ENCODE measurements at regions not wholly inside any gene's neighbourhood (a gene's known extent, or its start where the extent isn't known, plus 50 kb on each side); places are given as distances from the start of the nearest gene placed in this dataset.

DNA sequence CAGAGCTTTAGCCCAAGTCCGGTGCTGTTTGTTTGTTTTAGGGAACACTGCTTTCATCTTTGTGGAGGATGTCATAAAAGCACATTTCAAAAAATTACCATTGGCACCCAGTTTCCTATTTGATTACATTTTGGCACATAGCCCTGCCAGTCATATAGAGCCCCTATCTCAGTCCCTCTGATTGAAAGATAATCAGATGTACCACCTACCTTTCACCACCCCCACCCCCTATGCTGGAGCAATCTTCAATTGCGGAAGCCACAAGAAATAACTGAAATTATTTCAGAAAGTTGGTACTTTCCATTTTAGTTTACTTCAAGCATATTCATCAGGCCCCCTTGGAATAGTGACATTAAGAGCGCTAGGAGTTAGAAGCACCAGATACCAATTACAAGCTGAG, 136.7 kb upstream of the RPL34 start:
- DNase-seq, result no peak
- H3K4me3 Mint-ChIP-seq (ENCODE audit: unreplicated experiment), result no peak overlapping the region
- H3K36me3 Mint-ChIP-seq (ENCODE audit: unreplicated experiment), result no peaks in the 10 kb centered on the region
- TF ChIP-seq, protein P1, sequence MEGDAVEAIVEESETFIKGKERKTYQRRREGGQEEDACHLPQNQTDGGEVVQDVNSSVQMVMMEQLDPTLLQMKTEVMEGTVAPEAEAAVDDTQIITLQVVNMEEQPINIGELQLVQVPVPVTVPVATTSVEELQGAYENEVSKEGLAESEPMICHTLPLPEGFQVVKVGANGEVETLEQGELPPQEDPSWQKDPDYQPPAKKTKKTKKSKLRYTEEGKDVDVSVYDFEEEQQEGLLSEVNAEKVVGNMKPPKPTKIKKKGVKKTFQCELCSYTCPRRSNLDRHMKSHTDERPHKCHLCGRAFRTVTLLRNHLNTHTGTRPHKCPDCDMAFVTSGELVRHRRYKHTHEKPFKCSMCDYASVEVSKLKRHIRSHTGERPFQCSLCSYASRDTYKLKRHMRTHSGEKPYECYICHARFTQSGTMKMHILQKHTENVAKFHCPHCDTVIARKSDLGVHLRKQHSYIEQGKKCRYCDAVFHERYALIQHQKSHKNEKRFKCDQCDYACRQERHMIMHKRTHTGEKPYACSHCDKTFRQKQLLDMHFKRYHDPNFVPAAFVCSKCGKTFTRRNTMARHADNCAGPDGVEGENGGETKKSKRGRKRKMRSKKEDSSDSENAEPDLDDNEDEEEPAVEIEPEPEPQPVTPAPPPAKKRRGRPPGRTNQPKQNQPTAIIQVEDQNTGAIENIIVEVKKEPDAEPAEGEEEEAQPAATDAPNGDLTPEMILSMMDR (IDR thresholded peaks at IDR 0.05; ENCODE audit: partially characterized antibody, unreplicated experiment), result no peak
- H3K27me3 Mint-ChIP-seq (ENCODE audit: unreplicated experiment), result peaks cover 5% of the 10 kb centered on the region
- H3K9me3 Mint-ChIP-seq (ENCODE audit: unreplicated experiment), result no peaks in the 10 kb centered on the region
- H3K4me1 Mint-ChIP-seq (ENCODE audit: low read depth, unreplicated experiment), result peaks cover 2% of the 10 kb centered on the region
- H3K27ac Mint-ChIP-seq (ENCODE audit: unreplicated experiment), result no peak overlapping the region

DNA sequence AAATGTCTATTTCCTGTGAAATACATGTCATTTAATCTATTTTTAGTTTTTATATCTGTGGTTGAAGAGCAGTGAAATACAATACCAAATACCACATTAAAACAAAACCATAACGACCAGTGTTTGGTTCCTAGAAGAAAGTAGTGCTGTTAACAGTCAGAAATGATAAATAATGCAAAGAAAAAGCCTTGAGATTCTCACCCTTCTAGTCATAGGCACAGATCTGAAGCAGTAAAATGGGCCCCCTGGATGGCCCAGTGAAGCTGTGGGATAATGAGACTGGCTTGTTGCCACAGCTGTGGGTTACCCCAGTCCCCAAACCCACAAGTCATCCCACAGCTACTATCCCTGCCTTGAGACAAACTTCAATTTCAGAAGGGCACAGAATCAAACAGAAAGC, 137.3 kb upstream of the RPL34 start:
- peaks cover 5% of the 10 kb centered on the region for H3K27me3 Mint-ChIP-seq (ENCODE audit: unreplicated experiment)
- TF ChIP-seq, protein P1 (IDR thresholded peaks at IDR 0.05; ENCODE audit: partially characterized antibody, unreplicated experiment), result no peak
- no peak overlapping the region for H3K27ac Mint-ChIP-seq (ENCODE audit: unreplicated experiment)
- no peaks in the 10 kb centered on the region for H3K36me3 Mint-ChIP-seq (ENCODE audit: unreplicated experiment)
- H3K9me3 Mint-ChIP-seq (ENCODE audit: unreplicated experiment), result no peaks in the 10 kb centered on the region
- H3K4me3 Mint-ChIP-seq (ENCODE audit: unreplicated experiment), result no peak overlapping the region
- DNase-seq, result no peak
- peaks cover 2% of the 10 kb centered on the region for H3K4me1 Mint-ChIP-seq (ENCODE audit: low read depth, unreplicated experiment)

DNA sequence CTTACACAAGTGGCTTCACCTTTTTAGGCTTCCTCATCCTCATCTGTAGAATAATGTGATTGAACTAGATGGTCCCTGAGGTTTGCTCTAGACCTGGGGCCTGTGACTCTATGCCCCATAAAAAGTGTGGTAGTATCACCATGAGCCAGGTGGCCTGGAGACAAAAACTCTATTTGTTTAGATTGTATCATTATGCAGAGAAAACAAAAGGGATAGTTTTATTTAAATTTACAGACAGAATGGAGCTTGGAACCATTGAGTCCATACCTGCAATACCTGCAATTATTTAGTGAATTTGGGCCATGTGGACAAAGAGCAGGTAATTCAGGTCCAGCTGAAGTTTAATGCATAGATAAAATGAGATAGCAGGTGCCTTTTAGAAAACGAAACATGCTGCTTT, 139.5 kb upstream of the RPL34 start:
- no peaks in the 10 kb centered on the region for H3K9me3 Mint-ChIP-seq (ENCODE audit: unreplicated experiment)
- peaks cover 2% of the 10 kb centered on the region for H3K27me3 Mint-ChIP-seq (ENCODE audit: unreplicated experiment)
- H3K4me1 Mint-ChIP-seq (ENCODE audit: low read depth, unreplicated experiment), result peaks cover 2% of the 10 kb centered on the region
- TF ChIP-seq, protein P1 (IDR thresholded peaks at IDR 0.05; ENCODE audit: partially characterized antibody, unreplicated experiment), result no peak
- H3K27ac Mint-ChIP-seq (ENCODE audit: unreplicated experiment), result no peak overlapping the region
- H3K36me3 Mint-ChIP-seq (ENCODE audit: unreplicated experiment), result no peaks in the 10 kb centered on the region
- no peak overlapping the region for H3K4me3 Mint-ChIP-seq (ENCODE audit: unreplicated experiment)
- no peak for DNase-seq

DNA sequence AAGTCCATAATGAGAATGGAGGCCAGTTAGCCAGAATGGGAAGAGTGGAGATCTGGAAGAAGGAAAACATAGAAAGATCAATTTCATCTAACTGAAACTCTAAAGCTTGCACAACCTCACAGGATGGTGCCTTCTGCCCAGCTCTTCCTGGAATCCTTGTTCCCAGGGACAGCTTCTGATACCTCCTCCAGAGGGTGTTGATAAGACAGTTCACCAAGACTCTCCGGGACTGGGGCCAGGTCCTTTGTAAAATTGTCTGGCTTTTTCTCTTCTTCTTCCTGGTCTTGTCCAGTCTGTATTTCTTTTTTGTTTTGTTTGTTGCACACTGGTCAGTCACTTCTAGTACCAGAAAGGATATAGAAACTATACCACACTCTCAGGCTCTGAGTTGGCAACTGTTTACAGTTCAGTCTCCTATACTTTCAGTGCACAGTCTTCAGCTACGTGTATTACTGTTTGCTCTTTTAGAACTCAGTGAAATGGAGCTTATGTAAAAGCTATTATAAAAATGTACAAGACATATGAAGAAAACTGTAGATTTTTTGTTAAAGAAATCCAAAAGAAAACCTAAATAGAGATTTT, 142.8 kb upstream of the RPL34 start:
- Mint-ChIP-seq H3K27ac (ENCODE audit: unreplicated experiment) (no peak overlapping the region), H3K36me3 (ENCODE audit: unreplicated experiment) (no peaks in the 10 kb centered on the region), H3K9me3 (ENCODE audit: unreplicated experiment) (no peaks in the 10 kb centered on the region), H3K27me3 (ENCODE audit: unreplicated experiment) (no peaks in the 10 kb centered on the region), H3K4me1 (ENCODE audit: low read depth, unreplicated experiment) (peaks cover 4% of the 10 kb centered on the region), H3K4me3 (ENCODE audit: unreplicated experiment) (no peak overlapping the region)
- DNase-seq, result no peak
- TF ChIP-seq, protein P1 (IDR thresholded peaks at IDR 0.05; ENCODE audit: partially characterized antibody, unreplicated experiment), result no peak

DNA sequence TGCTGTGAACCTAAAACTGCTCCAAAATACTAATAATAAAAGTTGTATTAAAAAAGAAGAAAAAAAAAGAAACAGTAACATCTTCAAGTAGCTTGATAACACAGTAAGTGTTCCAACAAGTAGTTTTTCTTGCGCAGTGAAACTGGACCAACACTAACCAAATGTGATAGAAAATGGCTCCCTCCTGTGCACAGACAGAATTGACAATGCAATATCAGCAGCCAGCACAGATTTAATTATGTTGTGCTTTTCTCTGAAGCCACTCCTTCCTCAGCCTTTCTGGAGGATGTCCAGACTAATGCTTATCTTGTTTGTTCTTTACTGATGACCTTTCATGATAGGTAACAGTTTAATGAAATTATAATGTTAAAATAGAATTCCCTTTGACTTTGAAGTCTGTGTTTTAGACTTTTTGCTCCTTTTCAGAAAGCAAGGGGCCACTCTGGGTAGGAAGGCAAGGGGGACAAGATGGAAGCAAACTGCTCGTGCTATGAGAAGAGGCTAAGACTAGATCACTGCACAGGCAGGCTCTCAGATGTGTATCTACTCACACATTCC, 147.1 kb upstream of the RPL34 start:
- Mint-ChIP-seq H3K27ac (ENCODE audit: unreplicated experiment) (no peak overlapping the region), H3K36me3 (ENCODE audit: unreplicated experiment) (no peaks in the 10 kb centered on the region), H3K4me3 (ENCODE audit: unreplicated experiment) (no peak overlapping the region), H3K27me3 (ENCODE audit: unreplicated experiment) (no peaks in the 10 kb centered on the region), H3K9me3 (ENCODE audit: unreplicated experiment) (no peaks in the 10 kb centered on the region), H3K4me1 (ENCODE audit: low read depth, unreplicated experiment) (peaks cover 11% of the 10 kb centered on the region)
- TF ChIP-seq, protein P1 (IDR thresholded peaks at IDR 0.05; ENCODE audit: partially characterized antibody, unreplicated experiment), result no peak
- DNase-seq, result no peak
